ENCODE measurements at regions not wholly inside any gene's neighbourhood (a gene's known extent, or its start where the extent isn't known, plus 50 kb on each side); places are given as distances from the start of the nearest gene placed in this dataset.

GRCh38 chr11:19445771-19446170 lies 205.0 kb upstream of the E2F8 start:
- TF ChIP-seq CTCF (conservative IDR thresholded peaks at IDR 0.05 in 1 of 2, IDR thresholded peaks at IDR 0.05 in 1 of 2; ENCODE audit: extremely low read depth in 1 of 2, insufficient read depth in 1 of 2, low read depth in 1 of 2, low read length in 2 of 2) (no peak), EZH2 (IDR thresholded peaks at IDR 0.05; ENCODE audit: borderline replicate concordance, low read length) (no peak)
